ENCODE measurements at regions not wholly inside any gene's neighbourhood (a gene's known extent, or its start where the extent isn't known, plus 50 kb on each side); places are given as distances from the start of the nearest gene placed in this dataset.

DNA sequence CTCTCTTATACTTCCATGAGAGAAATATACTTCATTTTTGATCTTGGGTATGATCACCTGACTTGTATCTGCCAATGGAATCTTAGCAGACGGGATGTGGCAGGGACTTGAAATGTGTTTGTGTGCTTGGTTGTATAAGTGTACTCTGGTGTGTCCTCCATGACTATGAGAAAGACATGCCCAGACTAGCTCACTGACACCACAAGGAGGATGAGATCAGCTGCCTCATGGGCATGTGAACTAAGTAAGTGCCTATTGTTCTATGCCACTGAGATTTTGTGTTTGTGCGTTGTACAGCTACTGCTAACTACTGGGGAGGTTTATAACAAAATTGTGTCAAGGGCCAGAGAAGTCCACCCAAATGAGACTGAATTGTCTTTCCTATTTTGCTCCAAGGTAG is 402.2 kb upstream of the SALL1 start:
- POLR2A ChIA-PET: no interaction called here
- CTCF ChIA-PET: interaction anchor here (1.0 kb wide), 1 partner anchor 12 kb away, joined by 3 read pairs; no protein-coding TSS in a partner anchor
- TF ChIP-seq, protein P1, sequence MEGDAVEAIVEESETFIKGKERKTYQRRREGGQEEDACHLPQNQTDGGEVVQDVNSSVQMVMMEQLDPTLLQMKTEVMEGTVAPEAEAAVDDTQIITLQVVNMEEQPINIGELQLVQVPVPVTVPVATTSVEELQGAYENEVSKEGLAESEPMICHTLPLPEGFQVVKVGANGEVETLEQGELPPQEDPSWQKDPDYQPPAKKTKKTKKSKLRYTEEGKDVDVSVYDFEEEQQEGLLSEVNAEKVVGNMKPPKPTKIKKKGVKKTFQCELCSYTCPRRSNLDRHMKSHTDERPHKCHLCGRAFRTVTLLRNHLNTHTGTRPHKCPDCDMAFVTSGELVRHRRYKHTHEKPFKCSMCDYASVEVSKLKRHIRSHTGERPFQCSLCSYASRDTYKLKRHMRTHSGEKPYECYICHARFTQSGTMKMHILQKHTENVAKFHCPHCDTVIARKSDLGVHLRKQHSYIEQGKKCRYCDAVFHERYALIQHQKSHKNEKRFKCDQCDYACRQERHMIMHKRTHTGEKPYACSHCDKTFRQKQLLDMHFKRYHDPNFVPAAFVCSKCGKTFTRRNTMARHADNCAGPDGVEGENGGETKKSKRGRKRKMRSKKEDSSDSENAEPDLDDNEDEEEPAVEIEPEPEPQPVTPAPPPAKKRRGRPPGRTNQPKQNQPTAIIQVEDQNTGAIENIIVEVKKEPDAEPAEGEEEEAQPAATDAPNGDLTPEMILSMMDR (IDR thresholded peaks at IDR 0.05; ENCODE audit: control extremely low read depth, extremely low read depth, low read depth, missing control alignments): no peak
- DNase-seq (ENCODE audit: extremely low spot score): no peak

DNA sequence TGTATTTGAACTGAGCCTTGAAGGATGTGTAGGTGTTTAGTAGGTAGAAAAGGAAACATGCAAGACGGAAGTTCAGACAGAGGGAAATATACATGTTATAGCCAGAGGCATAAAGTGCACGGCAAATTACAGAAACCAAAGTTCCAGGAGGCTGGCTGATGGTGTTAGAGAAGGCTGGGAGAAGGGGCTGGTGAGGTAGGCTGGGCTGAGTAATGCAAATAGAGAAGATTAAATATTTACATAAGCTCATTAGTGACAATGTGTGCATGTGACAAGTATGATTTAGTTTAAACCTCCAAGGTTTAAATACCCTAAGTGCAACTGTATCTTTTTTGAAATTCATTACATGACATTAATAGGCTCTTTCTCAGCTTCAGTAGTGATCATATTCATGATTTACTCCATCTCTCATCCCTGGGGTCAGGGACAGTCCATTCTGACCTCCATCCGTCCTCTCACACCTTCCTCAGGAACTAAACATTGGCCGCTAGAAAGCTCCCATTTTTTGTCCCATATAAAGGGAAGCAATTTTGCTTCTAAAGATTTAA is 399.8 kb upstream of the SALL1 start:
- CTCF ChIA-PET: interaction anchor here (1.7 kb wide), 1 partner anchor 8 kb away, joined by 4 read pairs; no protein-coding TSS in a partner anchor
- TF ChIP-seq, protein P1 (IDR thresholded peaks at IDR 0.05; ENCODE audit: control extremely low read depth, extremely low read depth, low read depth, missing control alignments): no peak
- POLR2A ChIA-PET: no interaction called here
- no peak for DNase-seq (ENCODE audit: extremely low spot score)

DNA sequence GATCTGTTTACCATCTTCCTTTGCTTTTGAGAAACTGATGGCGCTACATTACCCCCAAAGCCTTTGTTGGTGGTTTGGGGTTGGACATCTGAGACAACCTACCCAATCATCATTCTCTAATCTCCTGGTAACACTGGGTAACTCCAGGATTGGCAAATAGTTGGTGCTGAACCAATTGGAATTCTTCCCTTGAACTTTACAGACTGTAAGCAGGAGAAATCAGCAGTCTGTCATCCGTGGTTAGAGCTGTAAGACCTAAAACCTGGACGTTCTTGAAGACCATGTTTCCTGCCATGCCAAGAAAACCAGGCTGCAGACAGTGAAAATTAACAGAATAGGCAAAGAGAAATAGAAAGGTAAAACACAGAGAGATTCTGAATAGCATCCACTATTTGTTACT is 398.8 kb upstream of the SALL1 start:
- no peak for DNase-seq (ENCODE audit: extremely low spot score)
- POLR2A ChIA-PET: no interaction called here
- CTCF ChIA-PET: no interaction called here
- TF ChIP-seq, protein P1 (IDR thresholded peaks at IDR 0.05; ENCODE audit: control extremely low read depth, extremely low read depth, low read depth, missing control alignments): no peak

DNA sequence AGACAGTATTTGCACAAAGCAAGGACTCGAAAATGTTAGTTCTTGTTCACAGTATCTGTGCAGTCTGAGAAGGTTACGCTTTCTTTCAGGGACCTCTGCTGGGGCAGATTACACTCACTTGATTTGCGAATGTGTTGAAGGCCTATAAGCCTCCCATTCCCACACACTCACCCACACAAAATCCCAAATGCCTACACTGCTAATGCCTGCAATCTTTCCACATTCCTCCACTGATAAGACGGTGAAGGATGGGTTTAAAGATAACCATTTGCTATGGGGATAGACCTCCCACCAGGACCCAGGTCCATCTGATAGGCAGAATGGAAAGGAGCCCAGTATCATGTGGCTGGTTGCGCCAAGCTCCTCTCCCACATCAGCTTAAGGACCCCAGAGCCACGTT is 394.9 kb upstream of the SALL1 start:
- POLR2A ChIA-PET: no interaction called here
- CTCF ChIA-PET: no interaction called here
- DNase-seq (ENCODE audit: extremely low spot score): no peak
- TF ChIP-seq, protein P1 (IDR thresholded peaks at IDR 0.05; ENCODE audit: control extremely low read depth, extremely low read depth, low read depth, missing control alignments): no peak

DNA sequence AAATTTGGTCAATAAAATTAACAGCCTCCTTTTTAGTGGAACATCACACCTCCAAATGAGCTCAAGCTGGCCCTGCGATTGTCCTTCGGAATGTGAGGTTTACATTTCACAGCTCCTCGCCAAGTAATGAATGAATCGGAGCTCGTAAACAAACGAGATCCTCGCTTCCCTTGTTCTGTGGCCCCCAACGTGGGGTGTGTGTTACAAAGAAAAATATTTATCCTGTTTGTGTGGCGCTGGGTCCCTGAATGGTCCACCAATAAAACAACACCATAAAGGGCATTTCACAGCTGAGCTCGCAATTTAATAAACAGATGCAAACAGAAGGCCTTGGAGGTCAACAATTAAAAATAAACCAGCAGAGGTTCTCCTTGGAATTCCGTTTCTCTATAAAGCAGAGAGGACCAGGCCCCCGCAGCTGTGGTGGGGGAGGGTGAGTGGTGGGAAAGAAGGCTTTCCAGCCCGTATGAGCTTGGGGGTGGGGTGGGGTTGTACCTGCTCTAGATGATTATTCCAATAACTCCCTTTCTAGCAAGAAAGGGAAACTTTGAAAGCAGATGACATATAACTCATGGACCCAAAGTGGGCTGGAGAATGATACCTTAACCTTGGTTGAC is 393.9 kb upstream of the SALL1 start:
- ChIA-PET POLR2A (no interaction called here), CTCF (no interaction called here)
- TF ChIP-seq, protein P1 (IDR thresholded peaks at IDR 0.05; ENCODE audit: control extremely low read depth, extremely low read depth, low read depth, missing control alignments): no peak
- no peak for DNase-seq (ENCODE audit: extremely low spot score)

DNA sequence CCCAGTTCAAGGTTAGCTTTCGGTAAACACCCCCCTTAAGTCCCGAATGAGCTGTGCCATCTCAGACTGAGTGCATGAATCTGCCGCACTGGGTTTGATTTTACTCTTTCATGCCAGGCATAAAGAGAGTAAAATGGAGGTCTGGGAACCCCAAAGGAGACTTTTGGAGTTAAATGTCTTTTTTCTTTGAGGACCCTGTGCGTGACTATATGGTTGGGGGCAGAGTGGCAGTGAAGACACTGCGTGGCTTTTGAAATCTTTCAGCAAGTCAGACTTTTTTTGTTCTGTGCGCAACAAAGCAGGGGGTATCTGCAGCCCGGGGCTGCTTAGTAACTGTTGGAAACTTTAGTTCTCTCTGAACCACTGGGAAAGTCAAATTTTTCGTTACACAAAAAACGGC is 392.9 kb upstream of the SALL1 start:
- no peak for DNase-seq (ENCODE audit: extremely low spot score)
- ChIA-PET CTCF (no interaction called here), POLR2A (no interaction called here)
- TF ChIP-seq, protein P1 (IDR thresholded peaks at IDR 0.05; ENCODE audit: control extremely low read depth, extremely low read depth, low read depth, missing control alignments): no peak

All from GM10248 (cell line).